Activated naive CD8-positive, alpha-beta T cell (primary cell): ENCODE measurements at regions not wholly inside any gene's neighbourhood (a gene's known extent, or its start where the extent isn't known, plus 50 kb on each side); places are given as distances from the start of the nearest gene placed in this dataset.

Experiments
- H3K27ac Mint-ChIP-seq: one replicate; pipeline ENCODE4 v1.8.0; 2021; ENCODE audit warnings: mixed read lengths
- H3K27me3 Mint-ChIP-seq: one replicate; pipeline ENCODE4 v1.8.0; 2021; ENCODE audit warnings: mixed read lengths
- H3K36me3 Mint-ChIP-seq: one replicate; pipeline ENCODE4 v1.8.0; 2021; ENCODE audit warnings: mixed read lengths
- H3K4me1 Mint-ChIP-seq: one replicate; pipeline ENCODE4 v1.8.0; 2021; ENCODE audit warnings: low read depth, mixed read lengths
- H3K4me3 Mint-ChIP-seq: one replicate; pipeline ENCODE4 v1.8.0; 2021; ENCODE audit warnings: mild to moderate bottlenecking, mixed read lengths
- H3K9me3 Mint-ChIP-seq: one replicate; pipeline ENCODE4 v1.8.0; 2021; ENCODE audit warnings: low read depth, mixed read lengths

DNA sequence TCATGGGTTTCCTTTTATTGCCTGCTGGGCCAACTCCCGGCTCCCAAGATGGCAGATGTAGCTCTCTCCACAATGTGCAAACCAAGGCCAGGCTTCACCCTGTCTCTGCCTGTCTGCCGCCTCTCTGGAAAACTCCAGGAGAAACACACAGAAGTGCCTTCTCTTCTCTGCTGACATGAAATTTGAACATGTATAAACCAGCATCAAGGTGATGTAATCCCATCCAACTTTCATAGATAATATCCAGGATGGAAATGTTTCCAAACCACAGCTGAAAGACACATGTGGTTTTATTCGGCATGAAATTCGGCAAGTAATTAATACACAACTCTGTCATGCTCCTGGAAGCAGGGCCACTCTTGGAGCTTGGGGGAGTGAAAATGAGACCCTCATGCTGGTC, 297.2 kb downstream of the C7orf25 start:
- H3K36me3 Mint-ChIP-seq = no peaks in the 10 kb centered on the region
- no peaks in the 10 kb centered on the region for H3K9me3 Mint-ChIP-seq
- no peaks in the 10 kb centered on the region for H3K27me3 Mint-ChIP-seq
- no peaks in the 10 kb centered on the region for H3K4me1 Mint-ChIP-seq
- H3K4me3 Mint-ChIP-seq = no peak overlapping the region
- no peak overlapping the region for H3K27ac Mint-ChIP-seq

DNA sequence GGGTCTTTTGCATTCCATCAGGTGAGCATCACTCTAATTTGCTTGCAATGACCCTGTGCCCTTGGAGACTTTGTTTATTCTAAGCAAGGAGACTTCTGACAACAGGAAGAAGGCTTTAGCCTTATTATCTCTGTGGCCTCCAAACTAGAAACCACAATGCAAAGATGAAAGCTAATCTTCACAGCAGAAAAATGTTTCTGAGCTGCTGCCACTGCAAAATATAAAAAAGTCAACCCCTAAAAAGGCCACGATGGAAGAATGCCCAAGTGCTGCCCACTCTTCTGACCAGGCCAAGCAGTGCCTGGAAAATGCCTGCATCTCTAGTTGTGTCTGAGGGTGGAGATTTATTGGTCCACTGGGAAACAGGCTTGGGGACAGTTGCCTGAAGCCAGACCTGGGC, 299.9 kb downstream of the C7orf25 start:
- H3K9me3 Mint-ChIP-seq = no peaks in the 10 kb centered on the region
- H3K36me3 Mint-ChIP-seq = no peaks in the 10 kb centered on the region
- H3K4me1 Mint-ChIP-seq = no peaks in the 10 kb centered on the region
- no peak overlapping the region for H3K4me3 Mint-ChIP-seq
- H3K27ac Mint-ChIP-seq = no peak overlapping the region
- H3K27me3 Mint-ChIP-seq = peaks cover 1% of the 10 kb centered on the region

DNA sequence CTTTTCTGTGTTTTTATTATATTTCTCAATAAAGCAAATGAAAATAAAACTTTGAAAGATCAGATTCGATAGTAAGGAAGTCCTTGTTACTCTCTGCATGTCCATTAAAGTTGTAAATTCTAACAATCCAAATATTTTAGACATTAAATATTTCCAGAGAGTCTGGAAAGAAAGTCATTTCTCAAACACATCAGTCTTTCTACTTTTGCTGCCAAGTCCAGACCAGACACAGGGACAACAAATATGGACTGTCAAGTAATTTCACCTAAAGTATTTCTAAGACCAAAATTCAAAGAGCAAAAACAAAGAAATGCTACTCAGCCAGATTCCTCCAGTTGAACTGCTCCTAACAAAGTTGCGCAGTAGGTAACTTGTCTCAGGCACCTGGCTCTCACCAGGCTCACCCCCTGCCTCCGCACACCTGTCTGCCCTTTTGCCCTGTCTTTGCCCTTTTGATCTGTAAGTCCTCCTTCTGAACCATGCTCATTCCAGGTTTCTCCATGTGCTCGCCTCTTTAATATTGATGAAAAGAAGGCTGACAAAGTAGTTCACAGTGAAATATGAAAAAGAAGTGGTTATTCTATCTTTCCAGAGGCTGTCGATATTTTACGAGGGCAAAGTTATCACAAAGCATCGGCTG, 300.5 kb downstream of the C7orf25 start:
- Mint-ChIP-seq H3K27me3 (peaks cover 1% of the 10 kb centered on the region), H3K9me3 (no peaks in the 10 kb centered on the region), H3K4me3 (no peak overlapping the region), H3K4me1 (no peaks in the 10 kb centered on the region), H3K27ac (no peak overlapping the region), H3K36me3 (no peaks in the 10 kb centered on the region)

DNA sequence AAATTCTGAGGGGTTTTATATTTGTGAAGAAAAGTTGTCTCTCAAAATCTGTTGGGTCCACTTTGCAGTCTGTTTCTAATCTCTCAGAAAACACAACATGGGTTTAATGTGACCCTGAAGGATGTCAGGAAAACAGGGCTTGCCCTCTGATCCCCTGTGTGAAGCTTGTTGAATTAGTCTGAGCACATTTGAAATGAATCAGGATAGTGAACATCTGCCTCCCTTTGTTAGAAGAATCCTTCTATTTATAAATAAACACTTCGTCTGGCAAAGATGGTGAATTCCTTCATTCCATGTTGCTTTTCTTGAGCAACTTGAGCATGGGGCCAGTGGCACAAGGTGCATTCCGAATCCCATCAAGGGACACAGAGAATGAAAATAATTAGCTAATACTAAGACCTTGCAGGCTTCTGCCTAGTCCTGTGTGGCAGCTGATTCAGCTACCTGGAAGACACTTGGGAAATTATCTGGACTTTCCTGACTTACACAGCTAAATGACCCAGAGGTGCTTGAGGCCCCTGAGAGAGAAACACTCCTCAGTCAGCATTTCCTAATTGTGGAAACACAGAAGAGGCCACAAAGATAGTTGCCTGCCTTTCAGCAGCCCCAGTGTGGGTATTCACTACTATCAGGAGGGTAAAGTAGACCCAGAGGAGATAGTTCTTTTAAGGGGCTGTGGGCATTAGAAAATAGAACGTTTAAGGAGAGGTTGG, 305.5 kb downstream of the C7orf25 start:
- H3K4me3 Mint-ChIP-seq = no peak overlapping the region
- H3K36me3 Mint-ChIP-seq = no peaks in the 10 kb centered on the region
- H3K4me1 Mint-ChIP-seq = no peaks in the 10 kb centered on the region
- H3K27me3 Mint-ChIP-seq = peaks cover 1% of the 10 kb centered on the region
- no peaks in the 10 kb centered on the region for H3K9me3 Mint-ChIP-seq
- no peak overlapping the region for H3K27ac Mint-ChIP-seq

DNA sequence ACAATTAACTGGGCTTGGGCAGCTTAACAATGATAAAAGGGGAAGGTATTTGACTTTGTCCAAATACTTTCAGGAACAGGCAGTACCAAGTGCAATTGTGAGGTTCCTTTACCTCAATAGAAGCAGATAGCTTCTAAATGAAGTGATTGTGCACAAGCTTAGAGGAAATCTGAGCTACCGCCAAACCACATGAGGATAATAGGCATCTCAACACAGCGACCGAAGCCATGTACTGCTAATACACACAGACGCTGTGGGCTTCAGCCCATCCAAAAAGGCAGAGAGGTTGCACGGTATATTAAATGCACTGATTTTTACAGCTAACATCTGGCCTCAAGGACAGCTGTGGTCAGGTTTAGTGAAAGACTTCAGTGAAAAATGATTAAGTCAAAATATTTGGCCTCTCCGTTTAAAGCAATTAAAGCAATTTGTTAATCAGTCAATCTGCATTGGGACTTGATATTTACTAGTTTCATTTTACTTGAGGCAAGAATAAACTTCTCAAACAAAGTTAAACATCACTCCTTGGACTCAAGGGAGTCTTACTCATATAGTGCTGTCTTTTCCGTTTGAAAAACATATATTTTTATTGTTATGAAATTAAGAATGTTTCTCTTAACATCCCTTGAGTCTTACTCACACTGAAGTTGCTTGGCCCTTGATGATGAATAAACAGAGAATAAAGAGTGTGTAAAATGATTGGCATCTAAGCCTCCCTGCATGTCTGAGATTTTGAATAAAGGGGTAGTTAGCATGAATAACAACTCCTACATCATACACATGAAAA, 306.3 kb downstream of the C7orf25 start:
- Mint-ChIP-seq H3K36me3 (no peaks in the 10 kb centered on the region), H3K27ac (no peak overlapping the region), H3K27me3 (peaks cover 1% of the 10 kb centered on the region), H3K4me3 (no peak overlapping the region), H3K9me3 (no peaks in the 10 kb centered on the region), H3K4me1 (no peaks in the 10 kb centered on the region)

DNA sequence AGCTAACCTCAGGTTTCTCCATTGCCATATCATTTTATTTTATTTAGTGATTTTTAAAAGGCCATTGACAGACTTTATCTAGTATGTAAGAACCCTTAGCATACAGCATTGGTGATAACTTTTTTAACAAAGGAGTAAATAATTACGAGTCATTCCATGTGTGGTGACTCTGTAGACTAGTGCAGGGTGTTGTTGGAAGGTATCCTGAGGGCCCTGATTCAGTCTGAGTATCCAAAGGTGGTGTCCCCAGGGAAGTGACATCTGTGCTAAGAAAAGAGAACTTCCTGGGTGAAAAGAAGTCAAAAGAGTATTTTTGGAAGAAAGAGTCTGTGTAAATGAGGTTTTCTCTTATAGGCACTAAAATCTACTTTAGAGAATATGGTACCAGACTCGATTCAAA, 308.4 kb downstream of the C7orf25 start:
- no peaks in the 10 kb centered on the region for H3K27me3 Mint-ChIP-seq
- H3K9me3 Mint-ChIP-seq = no peaks in the 10 kb centered on the region
- H3K36me3 Mint-ChIP-seq = no peaks in the 10 kb centered on the region
- H3K4me1 Mint-ChIP-seq = no peaks in the 10 kb centered on the region
- H3K27ac Mint-ChIP-seq = no peak overlapping the region
- no peak overlapping the region for H3K4me3 Mint-ChIP-seq

DNA sequence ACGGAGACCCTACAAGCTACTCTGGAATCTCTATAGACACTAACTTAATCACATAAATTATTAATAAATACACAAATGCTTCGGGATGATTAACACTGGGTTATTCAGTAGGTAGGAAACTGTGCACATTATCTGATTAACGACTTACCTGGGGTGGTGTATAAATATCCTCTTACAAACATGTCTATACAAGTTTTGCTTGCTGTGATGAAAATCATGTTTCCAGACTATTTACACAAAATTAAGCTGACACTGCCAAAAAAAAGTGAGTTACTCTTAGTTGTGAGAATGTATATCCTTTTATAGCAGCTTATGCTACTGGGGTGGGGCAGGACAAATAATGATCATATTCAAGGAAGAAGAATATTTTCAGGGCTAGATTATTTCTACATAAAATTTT, 314.6 kb downstream of the C7orf25 start:
- Mint-ChIP-seq H3K4me1 (no peaks in the 10 kb centered on the region), H3K9me3 (no peaks in the 10 kb centered on the region), H3K4me3 (no peak overlapping the region), H3K36me3 (no peaks in the 10 kb centered on the region), H3K27me3 (peaks cover 1% of the 10 kb centered on the region), H3K27ac (no peak overlapping the region)

DNA sequence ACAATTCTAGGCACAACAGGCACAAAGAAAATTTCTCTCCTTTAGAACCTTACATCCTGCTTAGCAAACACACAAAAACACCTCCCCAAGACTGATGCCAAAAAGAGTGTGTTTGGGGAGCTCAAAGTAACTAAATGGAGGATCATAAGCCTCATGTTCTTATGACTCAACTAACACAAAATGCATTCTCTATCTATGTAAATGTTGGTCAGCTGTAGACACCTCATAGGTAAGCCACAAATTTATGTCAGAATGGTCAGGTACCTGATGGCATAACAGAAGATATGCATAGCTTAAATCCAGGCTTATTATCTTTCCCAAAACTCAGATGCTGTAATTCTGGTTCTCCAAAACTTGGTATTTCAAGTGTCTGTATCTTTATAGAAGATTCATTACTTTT, 315.1 kb downstream of the C7orf25 start:
- Mint-ChIP-seq H3K4me1 (no peaks in the 10 kb centered on the region), H3K27ac (no peak overlapping the region), H3K36me3 (no peaks in the 10 kb centered on the region), H3K4me3 (no peak overlapping the region), H3K9me3 (no peaks in the 10 kb centered on the region), H3K27me3 (peaks cover 1% of the 10 kb centered on the region)

DNA sequence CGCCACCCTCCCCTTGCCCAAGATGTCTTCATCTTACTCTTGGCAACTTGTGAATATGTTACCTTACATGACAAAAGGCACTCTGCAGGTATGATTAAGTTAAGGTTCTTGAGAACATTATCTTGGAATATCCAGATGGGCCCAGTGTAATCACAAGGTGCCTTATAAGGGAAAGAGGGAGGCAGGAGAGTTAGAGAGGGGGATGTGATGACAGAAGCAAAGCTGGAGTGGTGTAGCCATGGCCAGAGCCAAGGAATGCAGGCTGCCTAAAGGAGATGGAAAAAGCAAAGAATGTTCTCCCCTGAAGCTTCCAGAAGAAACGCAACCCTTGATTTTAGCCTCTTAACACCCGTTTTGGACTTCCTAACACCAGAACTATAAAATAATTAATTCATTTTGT, 318.0 kb downstream of the C7orf25 start:
- no peaks in the 10 kb centered on the region for H3K4me1 Mint-ChIP-seq
- H3K27ac Mint-ChIP-seq = no peak overlapping the region
- no peaks in the 10 kb centered on the region for H3K36me3 Mint-ChIP-seq
- H3K4me3 Mint-ChIP-seq = no peak overlapping the region
- H3K9me3 Mint-ChIP-seq = no peaks in the 10 kb centered on the region
- H3K27me3 Mint-ChIP-seq = peaks cover 1% of the 10 kb centered on the region

DNA sequence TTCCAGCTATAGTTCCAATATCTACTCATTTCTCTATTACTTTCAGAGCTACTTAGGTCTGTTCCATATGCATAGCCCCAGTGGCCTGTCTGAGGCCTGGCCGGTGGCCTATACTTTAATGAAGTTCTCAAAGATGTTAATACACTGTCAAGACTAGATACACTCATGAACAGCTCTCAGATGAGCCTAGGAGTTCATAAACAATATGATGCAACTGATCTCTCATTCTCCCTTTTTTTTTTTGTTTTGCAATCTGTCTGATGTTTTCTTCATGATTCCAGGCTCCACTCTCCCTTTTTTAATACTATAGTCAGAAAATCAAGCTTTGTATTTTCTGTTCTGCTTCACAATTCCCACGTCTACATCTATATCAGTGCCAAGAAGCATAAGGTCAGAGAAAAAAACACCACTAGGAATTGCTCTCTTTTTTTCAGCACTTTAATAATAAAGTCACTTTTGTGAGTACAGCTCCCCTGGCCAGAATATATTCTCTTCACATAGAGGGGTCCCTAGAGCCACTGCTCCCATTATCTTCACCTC, 321.0 kb downstream of the C7orf25 start:
- Mint-ChIP-seq H3K27me3 (peaks cover 1% of the 10 kb centered on the region), H3K4me1 (no peaks in the 10 kb centered on the region), H3K36me3 (no peaks in the 10 kb centered on the region), H3K4me3 (no peak overlapping the region), H3K27ac (no peak overlapping the region), H3K9me3 (peaks cover 8% of the 10 kb centered on the region)

DNA sequence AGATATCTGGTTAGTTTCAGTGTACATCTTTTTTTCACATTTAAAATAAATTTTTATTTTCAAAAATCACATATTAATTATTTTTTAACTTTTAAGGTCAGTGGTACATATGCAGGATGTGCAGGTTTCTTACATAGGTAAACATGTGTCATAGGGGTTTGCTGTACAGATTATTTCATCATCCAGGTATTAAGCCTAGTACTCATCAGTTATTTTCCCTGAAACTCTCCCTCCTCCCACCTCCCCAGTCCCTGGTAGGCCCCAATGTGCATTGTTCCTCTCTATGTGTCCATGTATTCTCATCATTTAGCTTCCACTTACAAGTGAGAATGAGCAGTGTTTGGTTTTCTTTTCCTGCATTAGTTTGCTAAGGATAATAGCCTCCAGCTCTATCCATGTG, 323.0 kb downstream of the C7orf25 start:
- no peaks in the 10 kb centered on the region for H3K4me1 Mint-ChIP-seq
- H3K36me3 Mint-ChIP-seq = no peaks in the 10 kb centered on the region
- no peak overlapping the region for H3K27ac Mint-ChIP-seq
- H3K4me3 Mint-ChIP-seq = no peak overlapping the region
- H3K27me3 Mint-ChIP-seq = no peaks in the 10 kb centered on the region
- peaks cover 8% of the 10 kb centered on the region for H3K9me3 Mint-ChIP-seq

DNA sequence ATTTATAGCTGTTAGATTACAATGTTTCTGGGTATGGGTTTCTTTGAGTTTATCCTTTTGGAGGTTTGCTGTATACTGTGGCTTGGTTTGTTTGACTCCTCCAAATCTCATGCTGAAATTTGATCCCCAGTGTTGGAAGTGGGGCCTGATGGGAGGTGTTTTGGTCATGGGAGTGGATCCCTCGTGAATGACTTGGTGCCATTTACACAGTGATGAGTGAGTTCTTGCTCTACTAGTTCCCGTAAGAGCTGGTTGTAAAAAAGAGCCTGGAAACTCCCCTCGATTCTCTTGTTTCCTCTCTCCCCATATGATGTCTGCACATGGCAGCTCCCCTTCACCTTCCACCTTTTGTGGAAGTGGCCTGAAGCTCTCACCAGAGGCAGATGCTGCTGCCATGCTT, 324.1 kb downstream of the C7orf25 start:
- H3K36me3 Mint-ChIP-seq = no peaks in the 10 kb centered on the region
- no peaks in the 10 kb centered on the region for H3K27me3 Mint-ChIP-seq
- H3K4me3 Mint-ChIP-seq = no peak overlapping the region
- H3K4me1 Mint-ChIP-seq = no peaks in the 10 kb centered on the region
- peaks cover 8% of the 10 kb centered on the region for H3K9me3 Mint-ChIP-seq
- H3K27ac Mint-ChIP-seq = no peak overlapping the region

DNA sequence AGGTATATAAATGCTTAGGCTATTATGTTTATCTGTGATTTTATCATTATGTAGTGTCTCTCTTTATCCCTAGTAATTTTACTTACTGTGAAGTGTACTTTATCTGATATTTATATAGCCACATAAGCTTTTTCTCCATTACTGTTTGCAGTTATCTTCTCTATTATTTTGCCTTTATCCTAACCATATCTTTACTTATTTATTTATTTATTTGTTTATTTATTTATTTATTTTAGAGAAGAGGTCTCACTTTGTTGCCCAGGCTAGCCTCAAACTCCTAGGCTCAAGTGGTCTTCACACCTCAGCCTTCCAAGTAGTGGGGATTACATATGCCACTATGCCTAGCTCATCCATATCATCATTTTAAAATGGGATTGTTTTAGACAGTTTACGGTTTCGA, 331.8 kb downstream of the C7orf25 start:
- H3K9me3 Mint-ChIP-seq = peaks cover 12% of the 10 kb centered on the region
- no peak overlapping the region for H3K27ac Mint-ChIP-seq
- H3K27me3 Mint-ChIP-seq = no peaks in the 10 kb centered on the region
- H3K4me1 Mint-ChIP-seq = no peaks in the 10 kb centered on the region
- no peak overlapping the region for H3K4me3 Mint-ChIP-seq
- H3K36me3 Mint-ChIP-seq = no peaks in the 10 kb centered on the region

DNA sequence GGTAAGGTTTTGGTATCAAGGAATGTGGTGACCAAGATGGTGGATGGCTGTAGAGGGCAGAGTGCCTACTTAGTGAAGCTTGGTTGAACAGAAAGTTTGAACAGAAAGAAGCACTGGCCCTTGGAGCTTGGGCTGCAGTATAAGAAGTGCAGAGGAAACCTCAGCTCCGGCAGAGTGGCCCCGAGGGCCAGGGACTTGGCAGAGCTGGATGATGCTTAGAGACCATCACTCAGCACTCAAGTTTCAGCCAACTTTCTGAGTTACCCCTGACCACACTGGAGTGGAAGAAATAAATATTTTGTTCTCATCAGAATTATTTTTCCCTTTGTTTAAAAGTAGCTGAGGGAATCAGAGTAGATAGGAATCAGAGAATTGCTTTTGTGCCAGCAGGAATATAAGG, 336.7 kb downstream of the C7orf25 start:
- no peak overlapping the region for H3K27ac Mint-ChIP-seq
- no peaks in the 10 kb centered on the region for H3K27me3 Mint-ChIP-seq
- H3K36me3 Mint-ChIP-seq = no peaks in the 10 kb centered on the region
- H3K4me3 Mint-ChIP-seq = no peak overlapping the region
- H3K4me1 Mint-ChIP-seq = no peaks in the 10 kb centered on the region
- peaks cover 11% of the 10 kb centered on the region for H3K9me3 Mint-ChIP-seq

DNA sequence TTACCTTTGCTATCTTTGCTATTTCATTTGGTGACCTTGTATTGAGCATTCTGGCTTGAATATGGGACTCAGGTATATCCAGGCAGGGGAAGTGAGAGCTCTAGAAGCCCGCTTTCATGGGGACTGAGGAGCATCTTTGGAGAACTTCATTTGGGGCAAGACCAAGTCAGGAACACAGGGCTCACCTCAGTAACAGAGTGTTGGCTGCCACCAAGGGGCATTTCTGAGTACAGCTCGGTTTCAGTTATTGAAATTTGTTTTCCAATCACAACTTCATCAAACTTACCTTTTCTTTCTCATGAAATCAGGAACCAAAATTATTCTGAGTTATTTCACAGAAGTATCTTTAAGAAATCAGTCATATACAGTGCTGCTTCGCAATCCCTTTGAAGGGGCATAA, 337.2 kb downstream of the C7orf25 start:
- Mint-ChIP-seq H3K36me3 (no peaks in the 10 kb centered on the region), H3K9me3 (peaks cover 7% of the 10 kb centered on the region), H3K27ac (no peak overlapping the region), H3K4me3 (no peak overlapping the region), H3K4me1 (no peaks in the 10 kb centered on the region), H3K27me3 (no peaks in the 10 kb centered on the region)
